DLD1 (cell line): ENCODE measurements at regions not wholly inside any gene's neighbourhood (a gene's known extent, or its start where the extent isn't known, plus 50 kb on each side); places are given as distances from the start of the nearest gene placed in this dataset.
"Not testable (repeated sequence)": the region's sequence is repeated elsewhere in the genome, so short reads cannot be mapped to it uniquely, and the experiment has no call there.

Experiments
- in situ Hi-C: cut with HindIII; loops from 2 replicates; pipeline ENCODE4 v1.10.0; 2017; ENCODE audit warnings: low sequenced_read_pairs

- in situ Hi-C loops: no loop called here
Observed at GRCh38 chrX:545452-545885, 85.1 kb upstream of the SHOX start.

DNA sequence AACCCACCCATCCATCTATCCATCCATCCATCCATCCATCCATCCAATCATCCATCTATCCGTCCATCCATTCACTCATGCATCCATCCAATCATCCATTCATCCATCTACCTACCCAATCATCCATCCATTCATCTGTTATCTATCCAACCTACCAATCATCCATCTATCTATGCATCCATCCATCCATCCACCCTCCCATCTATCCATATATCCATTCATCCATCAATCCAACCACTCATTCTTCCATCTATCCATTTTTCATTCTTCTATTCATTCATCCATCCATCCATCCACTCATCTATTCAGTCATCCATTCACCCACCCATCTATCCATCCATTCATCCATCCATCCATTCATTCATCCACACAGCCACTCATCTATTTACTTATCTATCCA, 80.1 kb upstream of the SHOX start:
- in situ Hi-C loops: no loop called here

DNA sequence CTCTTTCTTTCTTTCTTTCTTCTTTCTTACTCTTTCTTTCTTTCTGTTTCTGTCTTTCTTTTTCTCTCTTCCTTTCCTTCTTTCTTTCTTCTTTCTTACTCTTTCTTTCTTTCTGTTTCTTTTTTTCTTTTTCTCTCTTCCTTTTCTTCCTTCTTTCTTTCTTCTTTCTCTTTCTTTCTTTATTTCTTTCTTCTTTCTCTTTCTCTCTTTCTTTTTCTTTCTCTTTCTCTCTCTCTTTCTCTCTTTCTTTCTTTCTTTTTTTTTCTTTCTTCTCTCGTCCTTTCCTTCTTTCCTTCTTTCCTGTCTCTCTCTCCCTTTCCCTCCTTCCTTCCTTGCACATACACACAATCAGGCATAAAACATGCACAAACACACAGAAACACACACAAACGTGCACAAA, 79.3 kb upstream of the SHOX start:
- in situ Hi-C loops: no loop called here

DNA sequence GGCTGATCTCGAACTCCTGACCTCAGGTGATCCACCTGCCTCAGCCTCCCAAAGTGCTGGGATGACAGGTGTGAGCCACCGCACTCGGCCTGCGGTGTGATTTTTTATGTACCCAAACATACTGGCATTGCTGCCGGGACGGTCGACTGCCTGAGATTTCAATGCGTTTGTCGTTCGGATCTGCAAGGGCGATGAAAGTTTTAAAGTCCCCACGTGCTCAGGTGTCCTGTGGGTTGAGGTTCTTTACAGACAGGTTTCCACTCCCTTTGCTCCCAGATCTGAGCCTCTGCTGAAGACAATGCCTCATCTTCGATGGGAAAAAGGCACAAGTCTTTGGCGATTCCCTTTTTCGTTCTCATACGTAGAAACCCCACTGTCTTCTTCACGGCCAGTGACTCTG, 78.1 kb upstream of the SHOX start:
- in situ Hi-C loops: no loop called here

GRCh38 chrX:554271-554670, 76.3 kb upstream of the SHOX start:
- in situ Hi-C loops: no loop called here

DNA sequence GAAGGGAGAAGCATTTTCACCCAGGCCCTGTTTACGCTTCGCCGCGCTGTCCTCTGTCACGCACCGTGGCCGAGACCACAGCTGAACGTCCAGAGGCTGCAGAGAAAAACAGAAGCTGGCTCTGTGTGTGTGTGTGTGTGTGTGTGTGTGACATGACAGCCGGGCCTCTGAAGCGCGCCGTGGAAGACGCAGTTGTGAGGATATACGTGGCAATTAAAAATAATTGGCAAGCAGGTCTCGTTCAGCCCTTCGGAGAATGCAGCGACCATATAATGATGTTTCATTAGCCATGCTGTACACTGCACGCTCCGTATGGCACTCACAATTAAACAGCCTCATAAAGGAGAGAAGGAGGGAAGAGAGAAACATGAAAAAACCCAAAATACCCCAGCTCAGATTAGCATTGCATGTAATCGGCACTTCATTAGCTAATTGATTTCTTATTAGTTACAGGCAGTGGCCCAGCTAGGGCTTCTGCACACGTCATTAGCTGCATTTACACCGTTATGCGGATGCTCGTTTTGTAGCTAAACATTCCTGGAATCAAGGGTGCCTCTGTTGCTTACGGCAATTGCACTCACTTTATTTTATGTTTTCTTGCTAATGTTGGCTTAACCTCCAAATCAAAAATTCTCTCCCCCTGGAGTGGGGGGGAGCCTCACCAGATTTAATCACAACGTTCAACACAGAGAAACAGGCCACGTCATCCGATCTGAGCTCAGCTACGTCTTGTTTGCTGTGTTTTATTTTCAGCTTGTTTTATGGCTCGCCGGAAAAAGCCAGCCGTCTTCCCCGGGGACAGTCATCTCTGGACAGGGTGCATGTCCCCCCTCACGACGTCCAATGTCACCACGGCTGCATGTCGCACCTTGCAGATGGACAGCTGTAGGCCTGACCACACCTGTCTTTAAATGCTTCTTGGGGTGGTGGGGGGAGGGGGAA, 74.6 kb upstream of the SHOX start:
- in situ Hi-C loops: no loop called here

DNA sequence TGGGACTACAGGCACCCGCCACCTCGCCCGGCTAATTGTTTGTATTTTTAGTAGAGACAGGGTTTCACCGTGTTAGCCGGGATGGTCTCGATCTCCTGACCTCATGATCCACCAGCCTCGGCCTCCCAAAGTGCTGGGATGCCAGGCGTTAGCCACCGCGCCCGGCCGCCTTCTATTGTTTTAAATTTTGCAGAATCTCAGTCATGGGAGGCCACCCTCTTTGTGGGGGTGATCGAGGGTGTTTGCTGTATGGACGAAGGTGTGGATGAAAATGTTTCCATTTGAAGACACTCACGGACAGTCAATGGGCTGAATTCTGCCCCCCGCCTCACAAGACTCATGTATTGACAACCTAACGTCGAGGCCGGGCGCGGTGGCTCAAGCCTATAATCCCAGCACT, 73.0 kb upstream of the SHOX start:
- in situ Hi-C loops: not testable (repeated sequence)

DNA sequence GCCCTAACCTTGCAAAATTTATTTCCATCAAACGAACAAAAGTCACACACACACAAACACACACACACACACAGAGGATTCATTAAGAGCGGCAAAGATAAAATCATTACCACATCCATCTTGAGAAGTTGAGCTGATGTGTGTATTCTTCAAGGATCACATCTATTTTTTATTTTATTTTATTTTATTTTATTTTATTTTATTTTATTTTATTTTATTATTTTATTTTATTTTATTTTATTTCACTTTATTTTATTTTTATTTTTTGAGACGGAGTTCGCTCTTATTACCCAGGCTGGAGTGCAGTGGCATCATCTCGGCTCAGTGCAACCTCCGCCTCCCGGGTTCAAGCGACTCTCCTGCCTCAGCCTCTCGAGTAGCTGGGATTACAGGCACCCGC, 71.3 kb upstream of the SHOX start:
- in situ Hi-C loops: not testable (repeated sequence)

DNA sequence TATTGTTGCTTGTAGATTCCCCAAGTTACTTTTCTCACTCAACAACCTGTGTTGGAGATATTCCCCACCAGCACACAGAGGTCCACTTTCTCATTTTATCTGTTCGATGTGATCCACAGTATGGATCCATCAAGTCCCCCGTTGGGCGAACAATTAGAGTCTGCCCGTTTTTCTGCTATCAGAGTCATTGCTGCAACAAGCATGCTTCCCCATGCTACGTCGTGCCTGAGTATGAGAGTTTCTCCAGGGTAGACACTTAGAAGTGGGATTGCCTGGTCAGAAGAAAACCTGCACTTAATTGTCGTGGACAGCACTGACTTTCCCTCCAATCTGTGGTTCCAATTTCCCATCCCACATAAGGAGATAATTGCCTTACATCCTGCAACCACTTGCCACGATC, 62.7 kb upstream of the SHOX start:
- in situ Hi-C loops: loop anchor here (10.0 kb wide), 1 partner anchor 83 kb away; no protein-coding TSS in a partner anchor

- in situ Hi-C loops: loop anchor here (10.0 kb wide), 1 partner anchor 84 kb away; no protein-coding TSS in a partner anchor
Observed at GRCh38 chrX:568311-568710, 62.3 kb upstream of the SHOX start.

DNA sequence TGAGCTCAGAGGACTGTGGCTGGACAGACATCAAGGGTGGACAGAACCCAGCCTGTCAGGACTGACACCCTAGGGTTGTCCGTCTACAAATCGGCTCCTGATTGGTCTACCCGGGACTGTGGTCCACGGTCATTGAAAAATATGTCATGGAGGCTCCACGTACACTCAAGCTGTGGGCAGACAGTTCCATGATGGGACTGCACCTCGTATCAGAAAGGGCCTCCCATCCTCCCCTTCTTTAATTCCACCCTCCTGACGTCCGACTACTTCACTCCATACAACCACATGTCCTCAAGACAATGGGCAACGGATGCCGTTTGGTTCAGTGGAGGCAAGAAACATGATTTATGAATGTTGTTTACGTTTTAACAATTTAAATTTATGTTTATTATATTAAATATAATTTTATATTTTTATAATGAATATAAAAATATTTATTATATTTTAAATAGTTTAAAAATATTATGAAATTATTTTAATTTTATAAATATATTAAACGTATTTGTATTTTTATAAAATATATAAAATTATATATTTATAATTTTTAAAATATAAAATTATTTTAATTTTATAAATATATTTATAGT, 58.0 kb upstream of the SHOX start:
- in situ Hi-C loops: no loop called here

DNA sequence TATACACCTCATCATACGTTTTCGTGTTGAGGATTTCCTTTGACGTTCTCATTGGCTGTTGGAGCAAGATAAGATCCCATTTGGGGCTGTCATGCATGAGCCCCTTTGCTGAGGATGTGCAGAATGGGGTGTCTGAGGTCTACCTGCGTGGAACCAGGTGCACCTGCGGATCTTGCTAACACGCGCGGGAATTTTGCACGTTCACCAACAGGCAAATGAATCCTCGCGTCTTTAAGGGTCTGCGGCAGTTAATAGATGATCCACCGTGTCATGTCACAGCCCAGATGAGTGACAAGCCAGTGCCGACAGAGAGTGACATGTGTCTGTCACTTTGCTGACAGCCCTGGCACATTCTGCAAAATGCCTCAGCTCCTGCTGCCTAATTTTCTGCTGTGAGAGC, 56.3 kb upstream of the SHOX start:
- in situ Hi-C loops: no loop called here

DNA sequence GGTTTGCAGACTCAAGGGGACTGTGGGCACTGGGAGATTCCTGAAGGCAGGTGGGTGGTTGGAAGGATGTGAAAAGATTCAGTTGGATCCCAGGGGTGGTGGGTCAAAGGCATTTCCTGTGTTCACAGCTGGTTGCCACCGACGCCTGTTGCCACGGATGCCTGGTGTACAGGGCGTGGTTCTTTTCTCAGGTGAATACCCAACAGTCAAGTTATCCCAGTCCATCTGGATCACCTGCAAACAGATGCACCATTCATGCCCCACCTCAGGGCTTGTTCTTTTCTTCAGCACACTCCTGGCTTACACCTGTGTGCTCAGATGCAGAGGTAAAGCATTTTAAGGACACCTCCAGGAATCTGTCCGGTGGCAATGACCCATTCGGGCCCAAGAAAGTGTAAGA, 55.8 kb upstream of the SHOX start:
- in situ Hi-C loops: no loop called here

- in situ Hi-C loops: no loop called here
Observed at GRCh38 chrX:576904-577560, 53.6 kb upstream of the SHOX start.

GRCh38 chrX:578531-578930, 52.1 kb upstream of the SHOX start:
- in situ Hi-C loops: no loop called here

DNA sequence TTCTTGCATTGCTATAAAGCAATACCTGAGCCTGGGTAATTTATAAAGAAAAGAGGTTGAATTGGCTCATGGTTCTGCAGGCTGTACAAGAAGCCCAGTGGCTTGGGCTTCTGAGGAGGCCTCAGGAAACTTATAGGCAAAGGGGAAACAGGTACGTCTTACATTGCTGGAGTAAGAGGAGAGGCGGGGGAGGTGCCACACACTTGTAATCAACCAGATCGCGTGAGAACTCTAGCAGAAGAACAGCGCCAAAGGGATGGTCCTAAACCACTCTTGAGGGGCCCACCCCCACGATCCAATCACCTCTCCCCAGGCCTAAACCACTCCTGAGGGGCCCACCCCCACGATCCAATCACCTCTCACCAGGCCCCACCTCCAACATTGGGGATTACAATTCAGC, 50.6 kb upstream of the SHOX start:
- in situ Hi-C loops: no loop called here
